WTC11 (cell line): ENCODE measurements at regions not wholly inside any gene's neighbourhood (a gene's known extent, or its start where the extent isn't known, plus 50 kb on each side); places are given as distances from the start of the nearest gene placed in this dataset.

Experiments
- ATAC-seq: fragments of 200-7000 bp; cut with Tn5 transposase; 2 replicates; pipeline ENCODE4 v1.10.0; 2021; ENCODE audit warnings: mild to moderate bottlenecking, moderate library complexity
- CTCF ChIA-PET: fragments of 300-600 bp; sonication (Branson Sonifier 250); formaldehyde crosslinking; loops from one replicate; lab custom pipeline; 2021; ENCODE audit warnings: antibody characterized with exemption; lab: Charles Lee
- POLR2A ChIA-PET: fragments of 350-600 bp; sonication (Branson Sonifier 250); formaldehyde crosslinking; loops from one replicate; lab custom pipeline; 2021; ENCODE audit warnings: antibody characterized with exemption; lab: Charles Lee
- DNase-seq: peaks from one replicate; pipeline ENCODE4 v3.0.0; 2021; ENCODE audit warnings: low spot score
- H3K27ac Mint-ChIP-seq: 2 replicates; pipeline ENCODE4 v1.8.0; 2021; ENCODE audit warnings: mixed read lengths
- H3K27me3 Mint-ChIP-seq: 2 replicates; pipeline ENCODE4 v1.8.0; 2021; ENCODE audit warnings: low read depth, mild to moderate bottlenecking, moderate library complexity, mixed read lengths
- H3K36me3 Mint-ChIP-seq: 2 replicates; pipeline ENCODE4 v1.8.0; 2021; ENCODE audit warnings: mixed read lengths
- H3K4me1 Mint-ChIP-seq: 2 replicates; pipeline ENCODE4 v1.8.0; 2022; ENCODE audit warnings: mixed read lengths
- H3K4me3 Mint-ChIP-seq: 2 replicates; pipeline ENCODE4 v1.8.0; 2021; ENCODE audit warnings: mild to moderate bottlenecking, moderate library complexity, mixed read lengths
- H3K9me3 Mint-ChIP-seq: 2 replicates; pipeline ENCODE4 v1.8.0; 2021; ENCODE audit warnings: mixed read lengths
- ATF1 ChIP-seq: sonication (generic); formaldehyde crosslinking; IDR thresholded peaks from 2 replicates; pipeline ENCODE4 v1.8.1; 2023; ENCODE audit warnings: mild to moderate bottlenecking, moderate library complexity, missing genetic modification reagents
- ATF6 ChIP-seq: sonication (generic); formaldehyde crosslinking; IDR thresholded peaks from 2 replicates; pipeline ENCODE4 v1.8.1; 2023; ENCODE audit warnings: mild to moderate bottlenecking, missing genetic modification reagents
- CBFB ChIP-seq: sonication (generic); formaldehyde crosslinking; IDR thresholded peaks from 2 replicates; pipeline ENCODE4 v1.8.1; 2022; ENCODE audit warnings: mild to moderate bottlenecking, low read depth, missing genetic modification reagents
- E2F1 ChIP-seq: sonication (generic); formaldehyde crosslinking; IDR thresholded peaks from 2 replicates; pipeline ENCODE4 v1.8.0; 2022; ENCODE audit warnings: mild to moderate bottlenecking, missing genetic modification reagents
- E2F4 ChIP-seq: sonication (generic); formaldehyde crosslinking; IDR thresholded peaks from 2 replicates; pipeline ENCODE4 v1.8.1; 2022; ENCODE audit warnings: low read depth, mild to moderate bottlenecking, moderate library complexity, missing genetic modification reagents, borderline replicate concordance
- E2F5 ChIP-seq: sonication (generic); formaldehyde crosslinking; IDR thresholded peaks from 2 replicates; pipeline ENCODE4 v1.8.1; 2022; ENCODE audit warnings: mild to moderate bottlenecking, moderate library complexity, missing genetic modification reagents
- FOXK1 ChIP-seq: sonication (generic); formaldehyde crosslinking; IDR thresholded peaks from 2 replicates; pipeline ENCODE4 v1.8.0; 2022; ENCODE audit warnings: mild to moderate bottlenecking, moderate library complexity, missing genetic modification reagents
- FOXP1 ChIP-seq: sonication (generic); formaldehyde crosslinking; IDR thresholded peaks from 2 replicates; pipeline ENCODE4 v1.8.0; 2022; ENCODE audit warnings: missing genetic modification reagents, mild to moderate bottlenecking, moderate library complexity, borderline replicate concordance
- HMGXB4 ChIP-seq: sonication (generic); formaldehyde crosslinking; IDR thresholded peaks from 2 replicates; pipeline ENCODE4 v1.8.1; 2023; ENCODE audit warnings: mild to moderate bottlenecking, moderate library complexity, missing genetic modification reagents
- MAX ChIP-seq: sonication (generic); formaldehyde crosslinking; IDR thresholded peaks from 2 replicates; pipeline ENCODE4 v1.8.0; 2022; ENCODE audit warnings: mild to moderate bottlenecking, missing genetic modification reagents
- OVOL2 ChIP-seq: fragments of 250-450 bp; sonication (Bioruptor Pico); IDR thresholded peaks from 2 replicates; pipeline ENCODE4 v1.9.0; 2021; ENCODE audit warnings: mild to moderate bottlenecking, borderline replicate concordance
- PREB ChIP-seq: sonication (generic); formaldehyde crosslinking; IDR thresholded peaks from 2 replicates; pipeline ENCODE4 v1.8.1; 2022; ENCODE audit warnings: mild to moderate bottlenecking, missing genetic modification reagents, moderate library complexity, borderline replicate concordance
- SOX15 ChIP-seq: fragments of 250-450 bp; sonication (Bioruptor Pico); IDR thresholded peaks from 2 replicates; pipeline ENCODE4 v1.9.0; 2021; ENCODE audit warnings: mild to moderate bottlenecking
- ZMAT4 ChIP-seq: fragments of 250-450 bp; sonication (Bioruptor Pico); IDR thresholded peaks from 2 replicates; pipeline ENCODE4 v1.9.0; 2021; ENCODE audit warnings: mild to moderate bottlenecking
- ZNF281 ChIP-seq: sonication (generic); formaldehyde crosslinking; IDR thresholded peaks from 2 replicates; pipeline ENCODE4 v1.8.0; 2023; ENCODE audit warnings: mild to moderate bottlenecking, missing genetic modification reagents
- ZNF532 ChIP-seq: fragments of 250-450 bp; sonication (Bioruptor Pico); IDR thresholded peaks from 2 replicates; pipeline ENCODE4 v1.9.0; 2021; ENCODE audit warnings: mild to moderate bottlenecking, borderline replicate concordance

- POLR2A ChIA-PET = interaction anchor here (0.6 kb wide), 1 partner anchor 14 kb away, joined by 8 read pairs; no protein-coding TSS in a partner anchor
- H3K4me1 Mint-ChIP-seq = peaks cover 15% of the 10 kb centered on the region
- ATAC-seq (no peak), DNase-seq (no peak)
- H3K27me3 Mint-ChIP-seq = no peaks in the 10 kb centered on the region
- no peaks in the 10 kb centered on the region for H3K9me3 Mint-ChIP-seq
- H3K27ac Mint-ChIP-seq = no peak overlapping the region
- TF ChIP-seq ZNF532 (CRISPR knock-in tag) (no peak), FOXP1 (CRISPR knock-in tag) (no peak), ATF6 (CRISPR knock-in tag) (no peak), E2F1 (no peak), E2F5 (no peak), FOXK1 (CRISPR knock-in tag) (no peak), ZNF281 (CRISPR knock-in tag) (no peak), OVOL2 (CRISPR knock-in tag) (no peak), MAX (CRISPR knock-in tag) (no peak), SOX15 (CRISPR knock-in tag) (no peak), E2F4 (CRISPR knock-in tag) (no peak)
- CTCF ChIA-PET = interaction anchor here (0.7 to 1.3 kb wide), 2 partner anchors 13 to 250 kb away, joined by 3 read pairs; no protein-coding TSS in a partner anchor
- H3K4me3 Mint-ChIP-seq = no peak overlapping the region
- no peaks in the 10 kb centered on the region for H3K36me3 Mint-ChIP-seq
Observed at GRCh38 chr15:29352402-29352801, 82.8 kb upstream of the NSMCE3 start.

GRCh38 chr15:29349196-29349595, 79.6 kb upstream of the NSMCE3 start:
- TF ChIP-seq PREB (CRISPR knock-in tag) (no peak), ATF1 (CRISPR knock-in tag) (no peak), ZMAT4 (no peak), CBFB (CRISPR knock-in tag) (no peak), HMGXB4 (CRISPR knock-in tag) (no peak)
- TF ChIP-seq, all 79 proteins: peak for 0
- Mint-ChIP-seq H3K36me3 (no peaks in the 10 kb centered on the region), H3K4me3 (no peak overlapping the region), H3K9me3 (no peaks in the 10 kb centered on the region), H3K27me3 (no peaks in the 10 kb centered on the region), H3K27ac (no peak overlapping the region), H3K4me1 (peaks cover 45% of the 10 kb centered on the region)
- ATAC-seq (no peak), DNase-seq (no peak)
- ChIA-PET CTCF (interaction anchor here (1.5 to 2.0 kb wide), 2 partner anchors 209 to 245 kb away, joined by 4 to 5 read pairs; no protein-coding TSS in a partner anchor), POLR2A (no interaction called here)
